ENCODE measurements at regions not wholly inside any gene's neighbourhood (a gene's known extent, or its start where the extent isn't known, plus 50 kb on each side); places are given as distances from the start of the nearest gene placed in this dataset.

GRCh38 chr6:21523652-21524051 is 69.9 kb upstream of the SOX4 start:
- DNase-seq: no peak

- DNase-seq: no peak
Observed at GRCh38 chr6:21524201-21524600, 69.3 kb upstream of the SOX4 start.

GRCh38 chr6:21526974-21527373 is 66.6 kb upstream of the SOX4 start:
- no peak for DNase-seq

GRCh38 chr6:21527731-21528130 is 65.8 kb upstream of the SOX4 start:
- DNase-seq: no peak

GRCh38 chr6:21529431-21529830 is 64.1 kb upstream of the SOX4 start:
- DNase-seq: no peak

GRCh38 chr6:21531393-21531792 is 62.2 kb upstream of the SOX4 start:
- no peak for DNase-seq

- DNase-seq: no peak
Observed at GRCh38 chr6:21533678-21534077, 59.9 kb upstream of the SOX4 start.

GRCh38 chr6:21536280-21536766 is 57.2 kb upstream of the SOX4 start:
- no peak for DNase-seq

- DNase-seq: no peak
Observed at GRCh38 chr6:21537637-21538036, 55.9 kb upstream of the SOX4 start.

- DNase-seq: no peak
Observed at GRCh38 chr6:21538186-21538798, 55.3 kb upstream of the SOX4 start.

GRCh38 chr6:21539621-21540100 is 53.9 kb upstream of the SOX4 start:
- no peak for DNase-seq

Data from bone marrow (tissue), 2 donors.